Uterus (tissue), 3 donors: ENCODE measurements at regions not wholly inside any gene's neighbourhood (a gene's known extent, or its start where the extent isn't known, plus 50 kb on each side); places are given as distances from the start of the nearest gene placed in this dataset.

Experiments
- DNase-seq, 2 donors: peaks; one replicate each; pipeline ENCODE4 v3.0.0-alpha.2; 2019 to 2020
- H3K27ac ChIP-seq, 2 donors: fragments of 200-600 bp; sonication (generic); 1 replicate in 1 of 2; 2 replicates in 1 of 2; pipeline ENCODE4 v1.5.1; 2016 to 2018
- H3K27me3 ChIP-seq, 2 donors: fragments of 200-600 bp; sonication (generic); one replicate each; pipeline ENCODE4 v1.5.1; 2018 to 2019; ENCODE audit warnings: control low read depth in 1 of 2
- H3K36me3 ChIP-seq, 2 donors: fragments of 200-600 bp; sonication (generic); one replicate each; pipeline ENCODE4 v1.5.1; 2019; ENCODE audit warnings: control low read depth in 1 of 2
- H3K4me1 ChIP-seq, 2 donors: fragments of 200-600 bp; sonication (generic); one replicate each; pipeline ENCODE4 v1.5.1; 2018 to 2019; ENCODE audit warnings: control low read depth in 1 of 2
- H3K4me3 ChIP-seq, 2 donors: fragments of 200-600 bp; sonication (generic); 1 replicate in 1 of 2; 2 replicates in 1 of 2; pipeline ENCODE4 v1.5.1; 2018 to 2019; ENCODE audit warnings: mild to moderate bottlenecking in 1 of 2
- H3K9me3 ChIP-seq, 2 donors: fragments of 200-600 bp; sonication (generic); one replicate each; pipeline ENCODE4 v1.5.1; 2019; ENCODE audit warnings: control low read depth in 1 of 2
- CTCF ChIP-seq, 4 experiments: fragments of 200-600 bp in 2 of 4; fragments of 450-650 bp in 2 of 4; sonication (generic) in 2 of 4; IDR thresholded peaks; one replicate each; pipeline ENCODE4 v1.5.1; 2016 to 2019; ENCODE audit warnings: antibody characterized with exemption in 4 of 4, mild to moderate bottlenecking in 2 of 4, moderate library complexity in 1 of 4
- POLR2A ChIP-seq, 2 donors: fragments of 450-650 bp; IDR thresholded peaks; one replicate each; pipeline ENCODE4 v1.6.1; 2016; ENCODE audit warnings: antibody characterized with exemption in 2 of 2, mild to moderate bottlenecking in 1 of 2, moderate library complexity in 1 of 2
- intact Hi-C: fragments of 100-400 bp; cut with DNase I; formaldehyde crosslinking; loops from one replicate; pipeline ENCODE4 v1.15.1; 2023; ENCODE audit warnings: low total_unique reads
- donor health status: DM: yes; HTN: yes; CAD: no.

DNA sequence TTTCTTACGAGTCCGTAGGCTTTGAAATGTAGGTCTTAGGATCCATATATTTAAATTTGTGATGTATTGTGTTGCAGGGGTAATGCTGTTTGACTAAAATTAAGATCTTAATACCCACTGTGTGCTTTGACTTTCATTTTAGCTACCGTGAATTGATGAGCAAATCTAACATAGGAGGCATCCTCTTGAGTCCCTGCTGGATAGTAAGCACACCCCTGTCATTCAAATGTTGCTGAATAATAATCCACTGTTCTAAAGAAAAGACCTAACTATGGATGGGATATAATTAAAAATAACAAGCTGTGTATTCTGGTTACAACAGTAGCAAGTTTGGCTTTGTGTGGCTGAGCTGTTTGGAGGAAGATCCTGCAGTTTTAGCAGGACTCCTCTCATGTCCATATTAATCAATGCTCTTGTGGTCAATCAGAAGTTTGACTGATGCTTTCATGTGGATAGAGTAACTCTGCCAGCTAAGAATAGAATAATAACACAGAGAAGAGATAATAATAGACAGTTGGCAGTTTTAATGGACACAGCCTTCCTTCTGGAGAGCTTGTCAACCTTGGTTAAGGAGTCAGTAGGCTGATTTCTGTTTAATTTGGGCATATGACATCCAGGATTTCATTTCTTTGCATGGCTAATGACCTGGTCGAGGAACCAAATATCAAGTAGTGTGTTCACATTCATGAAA, 148.1 kb upstream of the MIS18BP1 start:
- no peak for DNase-seq
- Histone ChIP-seq H3K4me1 (no peaks in the 10 kb centered on the region), H3K36me3 (no peaks in the 10 kb centered on the region), H3K27me3 (no peaks in the 10 kb centered on the region), H3K27ac (no peak overlapping the region), H3K4me3 (no peak overlapping the region), H3K9me3 (no peaks in the 10 kb centered on the region)
- intact Hi-C loops: no loop called here
- TF ChIP-seq CTCF (IDR thresholded peaks at IDR 0.05) (no peak), POLR2A (IDR thresholded peaks at IDR 0.05) (no peak)

- H3K9me3 ChIP-seq: no peaks in the 10 kb centered on the region
- no peak overlapping the region for H3K4me3 ChIP-seq
- intact Hi-C loops: no loop called here
- no peak overlapping the region for H3K27ac ChIP-seq
- DNase-seq: no peak
- H3K4me1 ChIP-seq: no peaks in the 10 kb centered on the region
- H3K27me3 ChIP-seq: no peaks in the 10 kb centered on the region
- TF ChIP-seq CTCF (IDR thresholded peaks at IDR 0.05) (no peak), POLR2A (IDR thresholded peaks at IDR 0.05) (no peak)
- no peaks in the 10 kb centered on the region for H3K36me3 ChIP-seq
Measured at GRCh38 chr14:45400509-45400908, 147.5 kb upstream of the MIS18BP1 start.

DNA sequence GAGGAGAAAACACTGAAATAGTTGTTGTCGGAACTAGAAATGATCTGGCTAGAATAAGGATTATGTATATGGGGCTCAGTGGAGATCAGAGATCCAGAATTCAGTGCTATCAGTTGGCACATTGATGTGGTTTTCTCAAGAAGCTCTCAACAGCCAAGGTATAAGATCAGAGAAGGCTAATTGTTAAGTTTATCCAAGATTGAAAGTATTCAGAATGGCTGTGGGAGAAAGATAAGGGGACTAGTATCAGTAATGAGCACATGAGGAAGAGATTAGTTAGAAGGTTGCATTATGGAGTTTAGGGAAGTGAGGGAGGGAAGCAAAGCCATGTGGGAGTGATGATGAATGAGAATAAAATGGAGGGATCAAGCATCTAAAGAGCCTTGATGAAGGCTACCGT, 128.1 kb upstream of the MIS18BP1 start:
- H3K27me3 ChIP-seq: no peaks in the 10 kb centered on the region
- H3K4me1 ChIP-seq: no peaks in the 10 kb centered on the region
- no peaks in the 10 kb centered on the region for H3K36me3 ChIP-seq
- no peaks in the 10 kb centered on the region for H3K9me3 ChIP-seq
- intact Hi-C loops: no loop called here
- no peak overlapping the region for H3K27ac ChIP-seq
- DNase-seq: no peak
- TF ChIP-seq POLR2A (IDR thresholded peaks at IDR 0.05) (no peak), CTCF (IDR thresholded peaks at IDR 0.05) (no peak)
- no peak overlapping the region for H3K4me3 ChIP-seq

GRCh38 chr14:45377166-45377565, 124.2 kb upstream of the MIS18BP1 start:
- Histone ChIP-seq H3K4me1 (no peaks in the 10 kb centered on the region), H3K4me3 (no peak overlapping the region), H3K27me3 (no peaks in the 10 kb centered on the region), H3K27ac (no peak overlapping the region), H3K9me3 (no peaks in the 10 kb centered on the region), H3K36me3 (no peaks in the 10 kb centered on the region)
- TF ChIP-seq CTCF (IDR thresholded peaks at IDR 0.05) (no peak), POLR2A (IDR thresholded peaks at IDR 0.05) (no peak)
- intact Hi-C loops: no loop called here
- no peak for DNase-seq

DNA sequence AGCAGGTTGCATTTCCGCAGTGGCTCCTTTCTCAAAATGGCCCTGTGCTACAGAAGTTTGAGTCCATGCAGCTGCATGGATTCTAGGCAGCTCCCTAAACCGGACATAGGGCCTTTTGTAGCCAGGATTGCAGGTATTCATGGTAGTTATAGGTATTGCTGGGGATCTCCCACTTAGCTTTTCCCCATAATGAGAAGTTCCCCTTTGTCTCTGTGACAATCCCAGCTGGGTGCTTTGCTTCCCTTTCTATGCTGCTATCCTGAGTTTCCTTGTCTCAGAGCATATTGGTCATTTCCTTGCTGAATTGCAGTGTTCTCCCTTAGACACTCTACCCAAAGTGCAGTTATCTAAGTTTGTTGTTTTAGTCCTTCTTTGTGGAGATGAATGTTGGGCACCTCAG, 120.9 kb upstream of the MIS18BP1 start:
- H3K9me3 ChIP-seq: no peaks in the 10 kb centered on the region

More for the DNA sequence above, 120.9 kb upstream of the MIS18BP1 start:
- no peak for DNase-seq
- Histone ChIP-seq H3K4me3 (no peak overlapping the region), H3K36me3 (no peaks in the 10 kb centered on the region), H3K27me3 (no peaks in the 10 kb centered on the region), H3K4me1 (no peaks in the 10 kb centered on the region), H3K27ac (no peak overlapping the region)
- TF ChIP-seq CTCF (IDR thresholded peaks at IDR 0.05) (no peak), POLR2A (IDR thresholded peaks at IDR 0.05) (no peak)
- intact Hi-C loops: no loop called here
